ENCODE measurements at regions not wholly inside any gene's neighbourhood (a gene's known extent, or its start where the extent isn't known, plus 50 kb on each side); places are given as distances from the start of the nearest gene placed in this dataset.

- DNase-seq (ENCODE audit: low read depth): no peak
- no peak overlapping the region for H3K4me3 ChIP-seq (replicated peaks; ENCODE audit: low read depth, low read length)
- no peak for TF ChIP-seq CTCF (IDR thresholded peaks at IDR 0.05; ENCODE audit: low read length, missing control alignments)
These were observed 493.8 kb downstream of the SHQ1 start for GRCh38 chr3:72354486-72354885.

DNA sequence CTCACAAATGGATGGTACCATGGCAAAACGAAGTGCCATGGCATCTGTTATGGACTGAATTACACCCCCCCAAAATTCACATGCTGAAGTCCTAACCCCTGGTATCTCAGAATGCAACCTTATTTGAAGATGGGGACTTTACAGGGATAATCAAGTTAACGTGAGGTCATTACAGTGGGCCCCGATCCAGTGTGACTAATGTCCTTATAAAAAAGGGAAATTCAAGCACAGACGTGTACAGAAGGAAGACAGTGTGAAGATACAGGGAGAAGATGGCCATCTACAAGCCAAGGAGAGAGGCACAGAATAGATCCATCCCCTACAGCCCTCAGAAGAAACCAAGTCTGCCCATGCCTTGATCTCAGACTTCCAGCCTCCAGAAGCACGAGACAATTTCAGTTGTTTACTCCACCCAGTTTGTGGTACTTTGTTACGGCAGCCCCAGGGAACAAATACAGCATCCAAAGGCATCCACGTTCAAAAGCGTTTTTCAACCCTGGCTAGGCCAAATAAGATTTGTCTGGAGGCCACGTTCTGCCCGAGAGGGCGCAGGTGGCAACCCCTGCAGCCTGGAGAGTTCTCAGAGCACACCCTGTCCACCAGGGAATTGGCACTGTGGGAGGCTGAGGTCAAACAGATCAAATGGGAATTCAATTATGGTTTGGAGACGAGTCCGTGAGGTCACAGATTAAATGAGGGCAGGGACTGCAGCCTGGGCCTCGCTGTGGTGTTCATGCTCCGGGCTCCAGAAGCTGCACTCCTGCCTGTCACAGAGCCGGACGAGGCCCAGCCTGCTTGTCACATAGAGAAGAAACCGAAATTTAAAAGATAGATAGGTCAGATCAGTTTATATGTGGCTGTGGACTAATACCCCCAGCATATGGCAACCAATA is 494.8 kb downstream of the SHQ1 start:
- H3K4me3 ChIP-seq (replicated peaks; ENCODE audit: low read depth, low read length): no peak overlapping the region
- no peak for TF ChIP-seq CTCF (IDR thresholded peaks at IDR 0.05; ENCODE audit: low read length, missing control alignments)
- DNase-seq (ENCODE audit: low read depth): no peak

GRCh38 chr3:72352176-72352575 is 496.1 kb downstream of the SHQ1 start:
- DNase-seq (ENCODE audit: low read depth): no peak
- TF ChIP-seq CTCF (IDR thresholded peaks at IDR 0.05; ENCODE audit: low read length, missing control alignments): no peak
- no peak overlapping the region for H3K4me3 ChIP-seq (replicated peaks; ENCODE audit: low read depth, low read length)

GRCh38 chr3:72351536-72351935 is 496.7 kb downstream of the SHQ1 start:
- no peak for DNase-seq (ENCODE audit: low read depth)
- no peak for TF ChIP-seq CTCF (IDR thresholded peaks at IDR 0.05; ENCODE audit: low read length, missing control alignments)
- H3K4me3 ChIP-seq (replicated peaks; ENCODE audit: low read depth, low read length): no peak overlapping the region

- TF ChIP-seq CTCF (IDR thresholded peaks at IDR 0.05; ENCODE audit: low read length, missing control alignments): no peak
- no peak for DNase-seq (ENCODE audit: low read depth)
These were observed 497.3 kb downstream of the SHQ1 start for GRCh38 chr3:72350761-72351505.

DNA sequence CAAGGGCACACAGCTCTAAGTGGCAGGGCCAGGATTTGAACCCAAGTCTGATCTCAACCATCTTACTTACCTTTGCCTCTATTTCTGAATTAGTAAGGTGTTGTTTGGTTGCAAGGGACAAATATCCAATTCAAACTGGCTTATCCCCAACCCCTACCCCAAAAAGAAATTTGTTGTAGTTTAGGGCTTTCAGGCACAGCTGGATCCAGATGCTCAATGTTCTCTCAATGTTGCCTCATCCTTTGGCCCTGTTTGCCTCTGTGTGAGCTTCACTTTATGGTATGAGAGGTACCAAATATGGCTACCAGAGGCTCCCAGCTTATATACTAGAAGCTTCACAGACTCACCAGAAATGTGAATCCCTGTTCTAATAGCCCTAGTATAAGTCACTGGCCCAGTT is 499.9 kb downstream of the SHQ1 start:
- TF ChIP-seq CTCF (IDR thresholded peaks at IDR 0.05; ENCODE audit: low read length, missing control alignments): no peak
- DNase-seq (ENCODE audit: low read depth): no peak
- no peak overlapping the region for H3K4me3 ChIP-seq (replicated peaks; ENCODE audit: low read depth, low read length)

More at GRCh38 chr3:72350761-72351505, 497.3 kb downstream of the SHQ1 start:
- H3K4me3 ChIP-seq (replicated peaks; ENCODE audit: low read depth, low read length): no peak overlapping the region

All from fibroblast of pulmonary artery (primary cell).